SKM-1 treated with dmso at 0.1 percent for 144 hours (cell line): ENCODE measurements at regions not wholly inside any gene's neighbourhood (a gene's known extent, or its start where the extent isn't known, plus 50 kb on each side); places are given as distances from the start of the nearest gene placed in this dataset.
"Not testable (repeated sequence)": the region's sequence is repeated elsewhere in the genome, so short reads cannot be mapped to it uniquely, and the experiment has no call there.

Experiments
- DNase-seq: peaks from one replicate; lab custom pipeline; 2025; ENCODE audit not compliant: unreplicated experiment; lab: John Stamatoyannopoulos, UW

DNA sequence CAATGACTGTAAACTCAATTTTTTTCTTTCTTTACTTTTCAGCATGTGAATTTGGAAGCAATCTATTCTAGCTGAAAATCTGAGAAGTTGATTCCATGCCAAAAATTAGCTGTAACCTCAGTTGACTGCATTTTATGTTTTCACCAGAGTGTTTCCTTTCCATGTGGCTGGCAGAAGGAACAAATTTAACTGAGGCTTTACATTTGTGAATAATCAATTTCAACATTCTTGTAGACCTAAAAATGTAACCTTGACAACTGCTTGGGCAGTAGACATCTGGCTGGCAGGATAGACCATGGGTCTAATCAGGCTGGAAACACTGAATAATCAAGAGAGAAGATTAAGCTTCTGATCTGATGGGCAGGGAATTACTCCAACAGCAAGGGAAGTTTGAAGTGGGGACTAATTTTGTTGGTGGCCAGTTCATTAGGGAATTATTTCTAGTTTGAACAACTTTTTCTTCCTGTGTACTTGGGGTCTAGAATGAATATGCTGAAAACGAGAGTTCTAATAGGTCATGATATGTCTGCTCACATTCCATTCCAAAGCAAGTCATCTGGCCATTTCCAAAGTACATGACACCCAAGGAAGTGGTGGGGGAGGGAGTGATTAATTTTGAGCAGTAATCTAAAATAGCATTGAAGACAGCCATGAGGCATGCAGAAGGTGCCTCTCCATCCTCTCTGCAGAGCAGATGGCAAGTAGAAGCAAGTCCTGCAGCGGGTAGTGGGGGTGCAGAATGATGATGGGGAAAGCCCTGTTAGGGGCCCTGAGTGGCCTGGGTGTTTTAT lies 68.2 kb downstream of the ATP23 start:
- DNase-seq, result no peak

GRCh38 chr12:58011676-58012075 lies 70.3 kb downstream of the ATP23 start:
- no peak for DNase-seq

- not testable (repeated sequence) for DNase-seq
Measured at GRCh38 chr12:58022379-58023020, 81.1 kb downstream of the ATP23 start.

GRCh38 chr12:58025431-58025830 lies 84.1 kb downstream of the ATP23 start:
- DNase-seq, result no peak

GRCh38 chr12:58026426-58026825 lies 85.1 kb downstream of the ATP23 start:
- DNase-seq, result no peak

DNA sequence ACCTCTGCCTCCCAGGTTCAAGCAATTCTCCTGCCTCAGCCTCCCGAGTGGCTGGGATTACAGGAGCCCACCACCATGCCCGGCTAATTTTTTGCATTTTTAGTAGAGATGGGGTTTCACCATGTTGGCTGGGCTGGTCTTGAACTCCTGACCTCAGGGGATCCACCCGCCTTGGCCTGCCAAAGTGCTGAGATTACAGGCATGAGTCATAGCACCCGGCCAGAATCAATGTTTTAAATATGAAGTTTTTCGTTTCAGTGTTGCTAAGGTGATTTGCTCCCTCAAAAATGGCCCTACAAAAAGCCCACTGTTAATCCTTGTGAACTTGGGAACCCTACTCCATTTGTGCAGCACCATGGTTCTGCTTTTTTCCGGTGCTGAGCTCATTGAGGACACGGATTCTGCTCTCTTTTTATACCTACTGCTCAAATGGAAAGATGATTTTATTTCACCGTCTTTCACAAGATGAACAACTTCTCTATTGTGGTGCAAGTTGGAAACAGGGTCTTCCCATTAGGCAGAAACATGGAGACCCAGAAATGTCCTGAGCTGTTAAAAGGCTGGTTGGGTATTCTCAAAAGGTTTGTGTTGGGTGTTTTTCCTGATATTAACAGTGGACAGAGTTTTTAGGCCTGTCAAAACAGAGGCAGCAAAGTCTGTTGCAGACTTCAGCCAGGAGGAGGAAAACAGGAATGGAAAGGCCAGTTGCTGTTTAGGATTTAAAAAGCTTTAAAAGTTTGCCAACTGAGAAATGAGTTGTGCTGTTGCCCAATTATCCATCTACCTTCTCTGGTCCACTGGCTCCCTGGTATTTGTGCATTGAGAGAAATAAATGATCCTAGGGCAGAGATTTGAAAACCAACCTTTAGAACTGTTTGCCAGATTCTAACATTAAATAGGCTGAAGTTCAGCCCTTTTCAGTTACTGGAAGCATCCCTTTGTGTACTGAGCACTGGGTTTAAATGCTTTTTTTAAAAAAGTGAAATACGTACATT lies 85.8 kb downstream of the ATP23 start:
- DNase-seq, result no peak

- DNase-seq, result no peak
Measured at GRCh38 chr12:58028294-58028693, 86.9 kb downstream of the ATP23 start.

DNA sequence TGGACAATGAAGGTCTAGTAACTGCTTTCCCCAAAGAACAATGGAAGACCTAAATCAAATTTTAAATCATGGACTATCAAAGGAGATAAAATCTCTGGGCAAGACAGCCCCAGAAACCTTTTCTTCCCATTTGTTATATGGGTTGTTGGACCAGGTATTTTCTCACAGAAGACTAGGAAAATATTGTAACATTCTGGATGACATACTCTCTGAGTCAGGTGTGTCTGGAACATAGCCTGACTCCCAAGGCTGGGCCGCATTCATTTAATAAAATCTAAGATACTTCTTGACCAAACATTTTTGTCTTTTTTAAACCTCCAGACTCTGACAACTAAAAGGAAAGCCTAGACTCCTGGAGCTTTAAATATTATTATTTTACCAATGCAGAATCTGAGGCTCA lies 87.9 kb downstream of the ATP23 start:
- DNase-seq, result no peak

DNA sequence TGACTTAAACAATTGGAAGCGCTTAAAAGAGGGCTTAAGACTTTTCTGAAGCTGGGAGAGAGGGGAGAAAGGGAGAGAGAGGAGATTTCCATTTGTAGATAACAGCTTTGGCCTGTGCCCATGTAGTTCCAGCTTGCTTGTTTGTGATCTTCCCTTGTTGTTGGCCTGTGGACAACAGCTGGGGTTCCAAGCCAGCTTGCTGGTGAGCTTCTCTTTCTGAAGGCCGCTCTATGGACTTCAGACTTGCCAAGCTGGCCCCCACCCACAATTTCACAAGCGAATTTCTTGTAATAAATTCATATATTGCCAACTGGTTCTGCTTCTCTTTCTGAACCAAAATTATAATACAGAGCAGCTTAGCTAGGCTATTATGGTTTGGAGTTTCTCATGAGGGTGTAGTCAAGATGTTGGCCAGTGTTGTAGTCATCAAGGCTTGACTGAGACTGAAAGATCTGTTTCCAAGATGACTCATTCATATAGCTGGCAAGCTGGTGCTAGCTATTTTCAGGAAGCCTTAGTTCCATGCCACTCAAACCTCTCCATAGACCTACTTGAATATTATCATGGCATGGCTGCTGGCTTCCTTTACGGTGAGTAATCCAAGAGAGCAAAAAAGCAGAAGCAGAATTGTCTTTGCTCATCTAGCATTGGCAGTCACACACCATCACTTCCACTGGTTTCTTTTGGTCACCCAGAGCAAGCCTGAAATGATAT lies 89.4 kb downstream of the ATP23 start:
- no peak for DNase-seq

DNA sequence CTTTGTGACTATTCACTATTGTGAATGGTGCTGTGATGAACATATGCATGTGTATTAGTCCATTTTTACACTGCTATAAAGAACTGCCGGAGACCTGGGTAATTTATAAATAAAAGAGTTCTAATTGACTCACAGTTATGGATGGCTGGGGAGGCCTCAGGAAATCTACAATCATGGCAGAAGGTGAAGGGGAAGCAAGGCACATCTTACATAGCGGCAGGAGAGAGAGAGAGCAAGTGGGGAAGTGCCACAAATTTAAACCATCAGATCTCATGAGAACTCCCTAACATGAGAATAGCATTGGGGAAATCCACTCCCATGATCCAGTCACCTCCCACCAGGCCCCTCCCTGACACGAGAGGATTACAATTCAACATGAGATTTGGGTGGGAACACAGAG lies 90.8 kb downstream of the ATP23 start:
- no peak for DNase-seq

GRCh38 chr12:58033831-58034230 lies 92.5 kb downstream of the ATP23 start:
- DNase-seq, result no peak

- no peak for DNase-seq
Measured at GRCh38 chr12:58034311-58034710, 92.9 kb downstream of the ATP23 start.

GRCh38 chr12:58034712-58035111 lies 93.3 kb downstream of the ATP23 start:
- DNase-seq, result no peak

GRCh38 chr12:58041441-58041840 lies 100.1 kb downstream of the ATP23 start:
- no peak for DNase-seq

DNA sequence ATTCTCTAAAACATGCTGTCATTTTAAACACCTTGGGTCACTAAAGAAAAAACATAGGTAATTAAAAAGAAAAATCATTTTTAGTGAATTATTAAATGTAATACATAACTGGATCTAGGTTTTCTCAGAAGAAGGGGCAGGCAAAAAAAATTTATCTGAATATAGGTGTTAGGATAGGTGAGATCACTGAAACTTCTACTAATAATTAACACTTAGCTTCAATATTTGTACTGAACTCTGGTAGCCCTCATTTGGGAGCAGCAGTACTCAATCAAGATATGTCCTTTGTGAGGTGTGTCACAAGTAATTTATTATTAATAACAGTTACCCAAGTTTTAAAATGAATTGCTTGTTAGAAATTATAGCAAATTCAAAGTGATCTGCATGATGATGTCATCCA lies 103.6 kb downstream of the ATP23 start:
- DNase-seq, result no peak

- peak; percentile 34 for DNase-seq
Measured at GRCh38 chr12:58046271-58046670, 104.9 kb downstream of the ATP23 start.

DNA sequence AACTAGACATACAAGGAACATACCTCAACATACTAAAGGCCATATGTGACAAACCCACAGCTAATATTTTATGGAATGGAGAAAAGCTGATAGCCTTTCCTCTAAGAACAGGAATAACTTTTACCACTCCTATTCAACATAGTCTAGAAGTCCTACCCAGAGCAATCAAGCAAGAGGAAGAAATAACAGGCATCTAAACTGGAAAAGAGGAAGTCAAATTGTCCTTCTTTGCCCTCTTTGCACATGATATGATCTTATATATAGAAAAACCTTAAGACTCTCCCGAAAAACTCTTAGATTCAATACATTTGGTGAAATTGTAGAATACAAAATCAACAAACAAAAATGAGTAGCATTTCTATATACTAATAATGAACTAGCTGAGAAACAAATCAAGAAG lies 110.0 kb downstream of the ATP23 start:
- DNase-seq, result no peak

GRCh38 chr12:58064666-58065065 lies 123.3 kb downstream of the ATP23 start:
- DNase-seq, result no peak

GRCh38 chr12:58066296-58066695 lies 124.9 kb downstream of the ATP23 start:
- DNase-seq, result no peak

DNA sequence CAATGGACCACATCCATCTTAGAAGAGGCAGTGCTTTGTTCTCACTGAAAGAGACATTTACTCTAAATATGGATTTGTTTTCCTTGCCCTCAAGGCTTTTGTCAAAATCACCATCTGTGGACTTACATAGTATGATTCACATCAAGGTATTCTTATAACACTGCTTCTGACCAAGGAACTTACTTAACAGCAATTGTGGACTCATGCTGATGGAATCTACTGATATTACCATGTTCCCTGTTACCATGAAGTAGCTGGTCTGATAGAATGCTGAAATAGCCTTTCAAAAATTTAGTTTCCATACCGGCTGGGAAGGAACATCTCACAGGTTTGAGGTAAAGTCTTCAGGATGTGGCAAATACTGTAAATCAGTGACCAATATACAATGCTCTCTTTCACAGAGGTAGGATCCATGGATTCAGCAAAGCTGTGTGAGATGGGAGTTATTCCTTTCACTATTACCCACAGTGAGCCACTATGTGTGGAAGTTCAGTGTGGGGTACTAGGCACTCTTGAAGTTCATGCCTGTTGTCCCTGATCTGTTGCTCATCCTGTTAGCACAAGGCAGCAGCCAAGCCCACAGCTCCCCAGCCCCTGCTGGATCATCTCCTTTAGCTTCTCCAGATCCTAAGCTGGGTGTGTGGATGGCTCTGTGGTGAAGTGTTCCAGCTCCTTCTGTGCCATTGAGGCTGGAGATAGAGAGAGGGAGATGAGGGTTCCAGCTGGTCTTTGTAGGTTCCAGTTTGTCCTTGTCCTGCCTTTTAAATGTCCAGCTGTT lies 126.4 kb downstream of the ATP23 start:
- no peak for DNase-seq
